ENCODE measurements at regions not wholly inside any gene's neighbourhood (a gene's known extent, or its start where the extent isn't known, plus 50 kb on each side); places are given as distances from the start of the nearest gene placed in this dataset.

DNA sequence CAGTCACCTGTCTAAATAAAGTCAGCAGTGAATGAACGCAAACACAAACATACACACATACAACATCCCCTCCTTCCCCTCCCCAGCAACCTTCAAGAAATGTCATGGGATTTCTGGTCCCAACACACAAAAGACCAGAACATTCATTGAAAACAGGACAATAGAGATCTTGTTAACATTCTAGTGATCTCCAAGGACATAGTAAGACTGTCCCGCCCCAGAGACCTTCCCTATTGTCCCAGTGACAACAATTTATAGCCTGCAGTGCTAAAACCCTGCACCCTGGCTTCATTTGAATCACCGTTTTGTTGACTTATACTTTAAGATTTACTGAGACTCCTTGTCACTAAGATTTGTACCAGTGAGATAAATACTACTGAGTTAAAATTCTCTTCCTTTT, 143.9 kb upstream of the NOX3 start:
- Histone ChIP-seq H3K4me3 (ENCODE audit: low read depth, low read length) (no peak overlapping the region), H3K4me1 (no peaks in the 10 kb centered on the region; the same call in 1 of the 2 replicates), H3K9me3 (no peaks in the 10 kb centered on the region), H3K27me3 (no peaks in the 10 kb centered on the region), H3K36me3 (no peaks in the 10 kb centered on the region)
- TF ChIP-seq, protein P1, sequence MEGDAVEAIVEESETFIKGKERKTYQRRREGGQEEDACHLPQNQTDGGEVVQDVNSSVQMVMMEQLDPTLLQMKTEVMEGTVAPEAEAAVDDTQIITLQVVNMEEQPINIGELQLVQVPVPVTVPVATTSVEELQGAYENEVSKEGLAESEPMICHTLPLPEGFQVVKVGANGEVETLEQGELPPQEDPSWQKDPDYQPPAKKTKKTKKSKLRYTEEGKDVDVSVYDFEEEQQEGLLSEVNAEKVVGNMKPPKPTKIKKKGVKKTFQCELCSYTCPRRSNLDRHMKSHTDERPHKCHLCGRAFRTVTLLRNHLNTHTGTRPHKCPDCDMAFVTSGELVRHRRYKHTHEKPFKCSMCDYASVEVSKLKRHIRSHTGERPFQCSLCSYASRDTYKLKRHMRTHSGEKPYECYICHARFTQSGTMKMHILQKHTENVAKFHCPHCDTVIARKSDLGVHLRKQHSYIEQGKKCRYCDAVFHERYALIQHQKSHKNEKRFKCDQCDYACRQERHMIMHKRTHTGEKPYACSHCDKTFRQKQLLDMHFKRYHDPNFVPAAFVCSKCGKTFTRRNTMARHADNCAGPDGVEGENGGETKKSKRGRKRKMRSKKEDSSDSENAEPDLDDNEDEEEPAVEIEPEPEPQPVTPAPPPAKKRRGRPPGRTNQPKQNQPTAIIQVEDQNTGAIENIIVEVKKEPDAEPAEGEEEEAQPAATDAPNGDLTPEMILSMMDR (IDR thresholded peaks at IDR 0.05; ENCODE audit: low read depth, low read length) = no peak
- no peak for DNase-seq

- no peak for DNase-seq
- Histone ChIP-seq H3K4me1 (no peaks in the 10 kb centered on the region; the same call in 1 of the 2 replicates), H3K27me3 (no peaks in the 10 kb centered on the region), H3K9me3 (no peaks in the 10 kb centered on the region), H3K36me3 (no peaks in the 10 kb centered on the region), H3K4me3 (ENCODE audit: low read depth, low read length) (no peak overlapping the region)
- TF ChIP-seq, protein P1 (IDR thresholded peaks at IDR 0.05; ENCODE audit: low read depth, low read length) = no peak
Measured at GRCh38 chr6:155599160-155599559, 143.5 kb upstream of the NOX3 start.

DNA sequence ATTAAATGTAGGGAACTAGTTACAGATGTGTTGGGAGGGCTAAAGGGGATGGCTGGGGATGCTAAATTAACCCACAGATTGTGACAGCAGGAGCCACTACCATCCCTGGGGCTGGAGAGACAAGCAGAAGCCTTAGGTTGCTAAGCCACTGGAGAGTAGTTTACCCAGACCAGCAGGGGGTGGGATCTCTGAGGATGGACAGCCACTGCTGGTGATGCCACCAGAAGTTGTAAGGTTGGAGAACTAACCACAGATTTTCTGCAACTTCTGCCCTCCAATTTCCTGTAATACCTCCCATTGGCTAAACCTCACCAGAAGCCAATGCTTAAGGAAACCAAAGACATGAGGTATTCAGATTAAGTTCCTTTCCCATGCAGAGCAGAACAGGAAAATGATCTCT, 139.6 kb upstream of the NOX3 start:
- H3K27me3 ChIP-seq = no peaks in the 10 kb centered on the region
- no peak overlapping the region for H3K4me3 ChIP-seq (ENCODE audit: low read depth, low read length)
- TF ChIP-seq, protein P1 (IDR thresholded peaks at IDR 0.05; ENCODE audit: low read depth, low read length) = peak; percentile 29
- no peaks in the 10 kb centered on the region for H3K4me1 ChIP-seq
- H3K36me3 ChIP-seq = no peaks in the 10 kb centered on the region
- no peaks in the 10 kb centered on the region for H3K9me3 ChIP-seq
- no peak for DNase-seq

DNA sequence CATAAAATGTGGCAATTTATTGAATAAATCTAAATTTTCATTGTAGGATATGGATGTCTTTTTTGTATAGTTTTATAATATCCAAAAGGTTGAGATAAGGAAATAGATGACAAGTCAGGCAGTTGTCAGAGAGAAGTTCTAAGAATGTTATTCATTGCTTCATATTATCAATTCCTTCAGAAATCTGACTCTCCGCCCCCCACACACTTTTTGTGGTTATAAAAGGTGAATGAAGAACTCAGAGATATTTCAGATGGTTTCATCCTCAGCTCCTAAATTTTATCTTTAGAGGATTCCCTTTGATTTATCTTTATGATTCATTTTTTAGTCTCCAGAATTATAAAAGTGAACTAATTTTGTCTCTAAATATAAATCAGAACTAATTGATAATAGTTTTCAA, 136.1 kb upstream of the NOX3 start:
- H3K27me3 ChIP-seq = no peaks in the 10 kb centered on the region
- no peak for DNase-seq
- TF ChIP-seq, protein P1 (IDR thresholded peaks at IDR 0.05; ENCODE audit: low read depth, low read length) = no peak
- H3K4me1 ChIP-seq = no peaks in the 10 kb centered on the region
- no peaks in the 10 kb centered on the region for H3K9me3 ChIP-seq
- no peak overlapping the region for H3K4me3 ChIP-seq (ENCODE audit: low read depth, low read length)
- H3K36me3 ChIP-seq = no peaks in the 10 kb centered on the region

- no peaks in the 10 kb centered on the region for H3K4me1 ChIP-seq
- H3K36me3 ChIP-seq = no peaks in the 10 kb centered on the region
- TF ChIP-seq, protein P1 (IDR thresholded peaks at IDR 0.05; ENCODE audit: low read depth, low read length) = peak; percentile 4; the same call in 1 of the 2 replicates
- DNase-seq = no peak
- H3K27me3 ChIP-seq = no peaks in the 10 kb centered on the region
- no peaks in the 10 kb centered on the region for H3K9me3 ChIP-seq
- no peak overlapping the region for H3K4me3 ChIP-seq (ENCODE audit: low read depth, low read length)
Measured at GRCh38 chr6:155589190-155589589, 133.6 kb upstream of the NOX3 start.

- Histone ChIP-seq H3K36me3 (no peaks in the 10 kb centered on the region), H3K27me3 (no peaks in the 10 kb centered on the region), H3K9me3 (no peaks in the 10 kb centered on the region), H3K4me3 (ENCODE audit: low read depth, low read length) (no peak overlapping the region), H3K4me1 (no peaks in the 10 kb centered on the region)
- TF ChIP-seq, protein P1 (IDR thresholded peaks at IDR 0.05; ENCODE audit: low read depth, low read length) = no peak
- DNase-seq = no peak
Measured at GRCh38 chr6:155587817-155588216, 132.2 kb upstream of the NOX3 start.

Data from BE2C (cell line).